OCI-LY1 (cell line): ENCODE measurements at regions not wholly inside any gene's neighbourhood (a gene's known extent, or its start where the extent isn't known, plus 50 kb on each side); places are given as distances from the start of the nearest gene placed in this dataset.

ENCODE experiments used
- H2AFZ ChIP-seq: fragments of 200-600 bp; sonication (generic), shearing (Covaris generic); 2 replicates; pipeline ENCODE4 v1.6.0; 2014; ENCODE audit warnings: antibody characterized with exemption, mild to moderate bottlenecking, low read length
- H3F3A ChIP-seq: fragments of 200-600 bp; sonication (generic), shearing (Covaris generic); 2 replicates; pipeline ENCODE4 v1.6.0; 2014; ENCODE audit warnings: mild to moderate bottlenecking, antibody characterized with exemption, low read length, moderate library complexity; ENCODE audit not compliant: insufficient read depth
- H3K27ac ChIP-seq: fragments of 200-600 bp; sonication (generic); 2 replicates; pipeline ENCODE4 v1.5.1; 2014; ENCODE audit warnings: low read length, mixed run types, mild to moderate bottlenecking, low read depth; ENCODE audit not compliant: poor library complexity, severe bottlenecking
- H3K27me3 ChIP-seq: fragments of 200-600 bp; sonication (generic); 2 replicates; pipeline ENCODE4 v1.6.0; 2014; ENCODE audit warnings: antibody characterized with exemption, mild to moderate bottlenecking, low read length, moderate library complexity; ENCODE audit not compliant: insufficient read depth
- H3K36me3 ChIP-seq: fragments of 200-600 bp; sonication (generic); 2 replicates; pipeline ENCODE4 v1.6.1; 2014; ENCODE audit warnings: mild to moderate bottlenecking, antibody characterized with exemption, low read length, moderate library complexity, mixed read lengths; ENCODE audit not compliant: insufficient read depth
- H3K4me1 ChIP-seq: fragments of 200-600 bp; sonication (generic); 2 replicates; pipeline ENCODE4 v1.5.1; 2014; ENCODE audit warnings: mild to moderate bottlenecking, low read length, moderate library complexity; ENCODE audit not compliant: insufficient read depth, severe bottlenecking
- H3K4me2 ChIP-seq: fragments of 200-600 bp; sonication (generic), shearing (Covaris generic); 2 replicates; pipeline ENCODE4 v1.6.1; 2014; ENCODE audit warnings: low read length
- H3K4me3 ChIP-seq: fragments of 200-600 bp; sonication (generic); 2 replicates; pipeline ENCODE4 v1.5.1; 2014; ENCODE audit warnings: low read length, low read depth, mild to moderate bottlenecking, mixed read lengths; ENCODE audit not compliant: poor library complexity, severe bottlenecking
- H3K79me2 ChIP-seq: fragments of 200-600 bp; shearing (Covaris generic); 2 replicates; pipeline ENCODE4 v1.6.1; 2016; ENCODE audit warnings: mixed run types, low read length, mixed read lengths; ENCODE audit not compliant: insufficient read depth
- H3K9ac ChIP-seq: fragments of 200-600 bp; sonication (generic), shearing (Covaris generic); 2 replicates; pipeline ENCODE4 v1.6.1; 2014; ENCODE audit warnings: mild to moderate bottlenecking, low read length, mixed read lengths
- H3K9me2 ChIP-seq: fragments of 200-600 bp; sonication (generic), shearing (Covaris generic); 2 replicates; pipeline ENCODE4 v1.6.1; 2014; ENCODE audit warnings: low read depth, mild to moderate bottlenecking, low read length, mixed read lengths
- H3K9me3 ChIP-seq: fragments of 200-600 bp; shearing (Covaris generic); 2 replicates; pipeline ENCODE4 v1.6.1; 2014; ENCODE audit warnings: low read length, mixed read lengths
- H4K20me1 ChIP-seq: fragments of 200-600 bp; sonication (generic), shearing (Covaris generic); 2 replicates; pipeline ENCODE4 v1.6.0; 2016; ENCODE audit warnings: mild to moderate bottlenecking, low read length; ENCODE audit not compliant: insufficient read depth
- CTCF ChIP-seq: fragments of 200-600 bp; sonication (generic), shearing (Covaris generic); IDR thresholded peaks from 2 replicates; pipeline ENCODE4 v1.5.1; 2017; ENCODE audit warnings: mild to moderate bottlenecking, antibody characterized with exemption, low read length, moderate library complexity, mixed read lengths
- EZH2 ChIP-seq: fragments of 200-600 bp; sonication (generic), shearing (Covaris generic); IDR thresholded peaks from 2 replicates; pipeline ENCODE4 v1.8.0; 2017; ENCODE audit warnings: borderline replicate concordance, mixed run types, mild to moderate bottlenecking, antibody characterized with exemption, low read length, moderate library complexity, mixed read lengths

- Histone ChIP-seq H3K27me3 (no peaks in the 10 kb centered on the region), H2AFZ (no peak overlapping the region), H3K27ac (no peak overlapping the region), H3K4me1 (no peaks in the 10 kb centered on the region), H3F3A (no peaks in the 10 kb centered on the region), H3K79me2 (no peaks in the 10 kb centered on the region), H4K20me1 (no peaks in the 10 kb centered on the region), H3K9me2 (no peaks in the 10 kb centered on the region), H3K36me3 (no peaks in the 10 kb centered on the region), H3K9me3 (no peaks in the 10 kb centered on the region), H3K4me3 (no peak overlapping the region), H3K9ac (no peak overlapping the region), H3K4me2 (no peak overlapping the region)
- TF ChIP-seq CTCF (no peak), EZH2 (no peak)
Observed at GRCh38 chr16:5715155-5715554, 617.6 kb upstream of the EEF2KMT start.

- TF ChIP-seq EZH2 (no peak), CTCF (no peak)
- H3K79me2 ChIP-seq: no peaks in the 10 kb centered on the region
- H3K9me2 ChIP-seq: no peaks in the 10 kb centered on the region
- no peak overlapping the region for H3K27ac ChIP-seq
- no peak overlapping the region for H2AFZ ChIP-seq
- no peak overlapping the region for H3K4me3 ChIP-seq
- H4K20me1 ChIP-seq: no peaks in the 10 kb centered on the region
- H3K27me3 ChIP-seq: no peaks in the 10 kb centered on the region
- no peaks in the 10 kb centered on the region for H3K4me1 ChIP-seq
- H3K9me3 ChIP-seq: no peaks in the 10 kb centered on the region
- no peak overlapping the region for H3K9ac ChIP-seq
- no peaks in the 10 kb centered on the region for H3K36me3 ChIP-seq
- no peaks in the 10 kb centered on the region for H3F3A ChIP-seq
- no peak overlapping the region for H3K4me2 ChIP-seq
Observed at GRCh38 chr16:5709889-5710288, 612.3 kb upstream of the EEF2KMT start.

GRCh38 chr16:5706211-5706610 lies 608.6 kb upstream of the EEF2KMT start:
- Histone ChIP-seq H3K27me3 (no peaks in the 10 kb centered on the region), H3K79me2 (no peaks in the 10 kb centered on the region), H4K20me1 (no peaks in the 10 kb centered on the region), H3K4me3 (no peak overlapping the region), H3K4me2 (no peak overlapping the region), H3F3A (no peaks in the 10 kb centered on the region), H3K9me3 (no peaks in the 10 kb centered on the region), H3K27ac (no peak overlapping the region), H3K4me1 (no peaks in the 10 kb centered on the region), H3K9me2 (no peaks in the 10 kb centered on the region), H2AFZ (no peak overlapping the region), H3K36me3 (no peaks in the 10 kb centered on the region), H3K9ac (no peak overlapping the region)
- no peak for TF ChIP-seq CTCF
- no peak for TF ChIP-seq EZH2
